Lung (tissue), 11 donors: ENCODE measurements at regions not wholly inside any gene's neighbourhood (a gene's known extent, or its start where the extent isn't known, plus 50 kb on each side); places are given as distances from the start of the nearest gene placed in this dataset.

ENCODE experiments used
- ATAC-seq: fragments of 200-7000 bp; cut with Tn5 transposase; one replicate; pipeline ENCODE4 v1.9.1; 2020; ENCODE audit warnings: moderate number of reproducible peaks; ENCODE audit not compliant: insufficient read depth, low FRiP score
- DNase-seq, 3 donors: peaks; one replicate each; pipeline ENCODE4 v3.0.0-alpha.2; 2013 to 2017
- H3K27ac ChIP-seq, 2 donors: one replicate each; pipeline ENCODE4 v1.5.1; 2013; ENCODE audit warnings: mild to moderate bottlenecking in 2 of 2, moderate library complexity in 2 of 2, control low read depth in 1 of 2, inconsistent platforms in 1 of 2, low read depth in 1 of 2, low read length in 1 of 2
- H3K27me3 ChIP-seq, 3 donors: one replicate each; pipeline ENCODE4 v1.5.1; 2013; ENCODE audit warnings: low read length in 2 of 3; ENCODE audit not compliant: control insufficient read depth in 3 of 3, insufficient read depth in 3 of 3
- H3K36me3 ChIP-seq, 4 donors: one replicate each; pipeline ENCODE4 v1.5.1; 2013; ENCODE audit warnings: low read length in 4 of 4, mild to moderate bottlenecking in 1 of 4, moderate library complexity in 1 of 4; ENCODE audit not compliant: control insufficient read depth in 4 of 4, insufficient read depth in 4 of 4
- H3K4me1 ChIP-seq, 5 donors: one replicate each; pipeline ENCODE4 v1.5.1; 2013; ENCODE audit warnings: low read length in 5 of 5, mild to moderate bottlenecking in 2 of 5, moderate library complexity in 1 of 5; ENCODE audit not compliant: control insufficient read depth in 5 of 5, insufficient read depth in 5 of 5
- H3K4me3 ChIP-seq: one replicate; pipeline ENCODE4 v1.5.1; 2013; ENCODE audit warnings: mild to moderate bottlenecking, control low read depth, moderate library complexity
- H3K9ac ChIP-seq, 2 donors: one replicate each; pipeline ENCODE4 v1.5.1; 2013; ENCODE audit warnings: low read length in 2 of 2, control low read depth in 1 of 2; ENCODE audit not compliant: insufficient read depth in 1 of 2
- H3K9me3 ChIP-seq, 4 donors: one replicate each; pipeline ENCODE4 v1.5.1; 2013; ENCODE audit warnings: low read length in 3 of 4, mild to moderate bottlenecking in 1 of 4, moderate library complexity in 1 of 4; ENCODE audit not compliant: control insufficient read depth in 4 of 4, insufficient read depth in 3 of 4
- CTCF ChIP-seq: IDR thresholded peaks from 2 replicates; pipeline ENCODE4 v1.5.1; 2012; ENCODE audit warnings: mild to moderate bottlenecking; ENCODE audit errors: control extremely low read depth, extremely low read depth
- WGBS, 2 donors: extraction: QIAGEN DNeasy Blood & Tissue Kit; methylation state at CpG; one replicate each; pipeline ENCODE4 v1.1.7; 2013; 5-methylcytosine and 5-hydroxymethylcytosine counted together
- donor health status: control.
- donor health status: control.
- donor health status: Bipolar disorder and iron deficiency.
- donor health status: healthy.
- donor health status: DM: yes; HTN: yes; CAD: no.

- Histone ChIP-seq H3K27me3 (no peaks in the 10 kb centered on the region), H3K9me3 (peaks cover 0 to 4% (median 0%) of the 10 kb centered on the region in 4 donors), H3K9ac (no peak overlapping the region), H3K4me3 (no peak overlapping the region), H3K27ac (no peak overlapping the region), H3K4me1 (no peaks in the 10 kb centered on the region), H3K36me3 (no peaks in the 10 kb centered on the region)
- no peak for TF ChIP-seq CTCF
- WGBS, 2 donors = 74 to 75% methylated on average over 3 of the region's 3 CpGs
- ATAC-seq = no peak
- no peak for DNase-seq
These were observed 524.8 kb upstream of the GJE1 start for GRCh38 chr6:141607956-141608355.

- no peak overlapping the region for H3K27ac ChIP-seq
- ATAC-seq = no peak
- H3K4me3 ChIP-seq = no peak overlapping the region
- DNase-seq = no peak
- no peaks in the 10 kb centered on the region for H3K27me3 ChIP-seq
- H3K36me3 ChIP-seq = no peaks in the 10 kb centered on the region
- H3K4me1 ChIP-seq = no peaks in the 10 kb centered on the region
- no peak for TF ChIP-seq CTCF
- no peaks in the 10 kb centered on the region for H3K9me3 ChIP-seq
- H3K9ac ChIP-seq = no peak overlapping the region
These were observed 534.2 kb upstream of the GJE1 start for GRCh38 chr6:141598487-141598886.

GRCh38 chr6:141594874-141595273, 537.9 kb upstream of the GJE1 start:
- Histone ChIP-seq H3K27ac (no peak overlapping the region), H3K4me3 (no peak overlapping the region), H3K9ac (no peak overlapping the region), H3K27me3 (no peaks in the 10 kb centered on the region), H3K4me1 (no peaks in the 10 kb centered on the region), H3K9me3 (no peaks in the 10 kb centered on the region), H3K36me3 (no peaks in the 10 kb centered on the region)
- ATAC-seq (no peak), DNase-seq (no peak)
- no peak for TF ChIP-seq CTCF

- no peak for TF ChIP-seq CTCF
- H3K9me3 ChIP-seq = no peaks in the 10 kb centered on the region
- no peaks in the 10 kb centered on the region for H3K4me1 ChIP-seq
- H3K27me3 ChIP-seq = no peaks in the 10 kb centered on the region
- H3K36me3 ChIP-seq = no peaks in the 10 kb centered on the region
- DNase-seq (no peak), ATAC-seq (no peak)
- H3K9ac ChIP-seq = no peak overlapping the region
- H3K27ac ChIP-seq = no peak overlapping the region
- H3K4me3 ChIP-seq = no peak overlapping the region
- WGBS, 2 donors = 93 to 100% methylated on average over 2 of the region's 2 CpGs
These were observed 539.4 kb upstream of the GJE1 start for GRCh38 chr6:141593311-141593710.
